AG04449 (cell line): ENCODE measurements at regions not wholly inside any gene's neighbourhood (a gene's known extent, or its start where the extent isn't known, plus 50 kb on each side); places are given as distances from the start of the nearest gene placed in this dataset.

Source experiments
- CTCF ChIA-PET: fragments of 350-600 bp; formaldehyde crosslinking; extraction: SDS; loops from one replicate; lab custom pipeline; 2021; ENCODE audit warnings: antibody characterized with exemption; lab: Yijun Ruan, JAX
- POLR2A ChIA-PET: fragments of 400-600, 350-600 bp; formaldehyde crosslinking; extraction: SDS; loops from one replicate; lab custom pipeline; 2020; ENCODE audit warnings: antibody characterized with exemption, inconsistent platforms; lab: Yijun Ruan, JAX
- DNase-seq: peaks from one replicate; pipeline ENCODE4 v3.0.0-alpha.2; 2010; ENCODE audit warnings: low read depth, low spot score
- H3K4me3 ChIP-seq: 2 replicates; pipeline ENCODE4 v1.5.1; 2011; ENCODE audit warnings: low read depth, mild to moderate bottlenecking, control low read depth, low read length
- TF ChIP-seq, protein P1 (sequence below): IDR thresholded peaks from one replicate; pipeline ENCODE4 v1.5.1; 2011; ENCODE audit warnings: mild to moderate bottlenecking, moderate library complexity, low read length, control low read depth, inconsistent platforms; ENCODE audit not compliant: insufficient read depth; ENCODE audit errors: missing control alignments

DNA sequence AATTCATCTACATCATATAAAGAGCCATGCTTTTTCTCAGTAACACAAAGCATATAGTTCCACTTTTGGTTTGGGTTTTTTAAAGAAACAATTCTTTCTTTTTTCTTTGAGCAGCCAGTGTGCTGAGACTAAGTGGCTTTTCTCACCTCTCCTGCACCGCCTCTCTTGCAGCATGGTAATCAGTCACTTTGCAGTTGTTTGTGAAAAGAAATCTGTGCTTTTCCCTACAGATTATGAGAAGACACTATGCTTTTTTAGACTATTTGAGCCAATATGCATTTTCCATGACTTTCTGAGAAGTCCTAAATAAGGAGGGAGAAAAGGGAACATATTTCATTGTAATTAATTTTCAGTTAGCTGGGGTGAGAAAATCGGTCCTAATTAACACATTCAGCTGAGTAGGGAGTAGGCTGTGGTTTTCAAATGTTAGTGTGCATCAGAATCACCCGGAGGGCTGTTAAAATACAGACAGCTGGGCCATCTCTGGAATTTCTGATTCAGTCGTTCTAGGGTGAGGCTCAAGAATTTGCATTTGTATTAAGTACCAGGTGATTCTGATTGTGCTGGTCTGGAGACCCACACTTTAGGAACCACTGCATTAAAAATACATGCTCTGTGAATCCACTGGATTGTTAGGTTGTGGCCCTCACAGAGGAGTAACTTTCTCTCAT, 155.2 kb downstream of the TINAG start:
- TF ChIP-seq, protein P1, sequence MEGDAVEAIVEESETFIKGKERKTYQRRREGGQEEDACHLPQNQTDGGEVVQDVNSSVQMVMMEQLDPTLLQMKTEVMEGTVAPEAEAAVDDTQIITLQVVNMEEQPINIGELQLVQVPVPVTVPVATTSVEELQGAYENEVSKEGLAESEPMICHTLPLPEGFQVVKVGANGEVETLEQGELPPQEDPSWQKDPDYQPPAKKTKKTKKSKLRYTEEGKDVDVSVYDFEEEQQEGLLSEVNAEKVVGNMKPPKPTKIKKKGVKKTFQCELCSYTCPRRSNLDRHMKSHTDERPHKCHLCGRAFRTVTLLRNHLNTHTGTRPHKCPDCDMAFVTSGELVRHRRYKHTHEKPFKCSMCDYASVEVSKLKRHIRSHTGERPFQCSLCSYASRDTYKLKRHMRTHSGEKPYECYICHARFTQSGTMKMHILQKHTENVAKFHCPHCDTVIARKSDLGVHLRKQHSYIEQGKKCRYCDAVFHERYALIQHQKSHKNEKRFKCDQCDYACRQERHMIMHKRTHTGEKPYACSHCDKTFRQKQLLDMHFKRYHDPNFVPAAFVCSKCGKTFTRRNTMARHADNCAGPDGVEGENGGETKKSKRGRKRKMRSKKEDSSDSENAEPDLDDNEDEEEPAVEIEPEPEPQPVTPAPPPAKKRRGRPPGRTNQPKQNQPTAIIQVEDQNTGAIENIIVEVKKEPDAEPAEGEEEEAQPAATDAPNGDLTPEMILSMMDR: no peak
- DNase-seq: no peak
- POLR2A ChIA-PET: no interaction called here
- CTCF ChIA-PET: interaction anchor here (1.0 to 1.1 kb wide), 2 partner anchors 10 to 219 kb away, joined by 3 to 4 read pairs; no protein-coding TSS in a partner anchor
- no peak overlapping the region for H3K4me3 ChIP-seq

DNA sequence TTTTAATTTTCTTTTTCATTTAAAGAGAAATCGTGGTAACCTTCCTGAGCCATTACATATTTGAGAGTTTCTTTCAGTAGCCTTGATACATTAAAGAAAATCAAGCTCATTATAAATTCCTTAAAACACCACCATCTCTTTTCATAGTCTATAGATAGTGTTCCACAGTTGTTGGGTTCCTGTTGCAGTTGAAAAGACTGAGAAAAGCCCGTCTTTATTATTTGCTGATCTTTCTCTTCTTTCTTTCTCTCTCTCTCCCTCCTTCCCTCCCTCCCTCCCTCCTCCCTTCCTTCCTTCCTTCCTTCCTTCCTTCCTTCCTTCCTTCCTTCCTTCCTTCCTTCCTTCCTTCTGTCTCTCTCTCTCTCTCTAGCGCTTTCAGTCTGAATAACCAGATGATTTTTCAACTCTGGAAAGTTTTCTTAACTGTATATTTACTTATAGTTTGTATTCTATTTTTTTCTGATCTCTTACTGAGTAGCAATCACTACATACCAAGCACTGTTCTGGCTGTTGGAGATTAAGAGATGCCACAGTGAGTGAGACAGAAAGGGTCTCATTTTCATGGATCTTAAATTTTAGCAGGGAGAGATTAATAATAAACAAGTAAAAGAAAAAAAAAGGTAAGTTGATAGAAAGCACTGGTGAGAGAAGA, 157.5 kb downstream of the TINAG start:
- CTCF ChIA-PET: no interaction called here
- TF ChIP-seq, protein P1: no peak
- POLR2A ChIA-PET: no interaction called here
- no peak overlapping the region for H3K4me3 ChIP-seq
- no peak for DNase-seq

DNA sequence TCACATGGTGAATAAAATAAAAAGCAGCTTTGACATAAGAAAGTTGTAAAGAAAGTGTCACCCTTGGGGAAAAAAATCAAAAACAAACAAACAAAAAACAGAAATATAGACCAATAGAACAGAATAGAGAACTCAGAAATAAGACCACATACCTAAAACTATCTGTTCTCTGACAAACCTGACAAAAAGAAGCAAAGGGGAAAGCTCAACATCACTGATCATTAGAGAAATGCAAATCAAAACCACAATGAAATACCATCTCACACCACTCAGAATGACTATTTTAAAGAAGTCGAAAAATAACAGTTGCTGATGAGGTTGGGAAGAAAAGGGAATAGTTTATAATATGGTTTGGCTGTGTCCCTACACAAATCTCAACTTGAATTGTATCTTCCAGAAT, 159.1 kb downstream of the TINAG start:
- ChIA-PET POLR2A (no interaction called here), CTCF (no interaction called here)
- H3K4me3 ChIP-seq: no peak overlapping the region
- DNase-seq: no peak
- TF ChIP-seq, protein P1: no peak

DNA sequence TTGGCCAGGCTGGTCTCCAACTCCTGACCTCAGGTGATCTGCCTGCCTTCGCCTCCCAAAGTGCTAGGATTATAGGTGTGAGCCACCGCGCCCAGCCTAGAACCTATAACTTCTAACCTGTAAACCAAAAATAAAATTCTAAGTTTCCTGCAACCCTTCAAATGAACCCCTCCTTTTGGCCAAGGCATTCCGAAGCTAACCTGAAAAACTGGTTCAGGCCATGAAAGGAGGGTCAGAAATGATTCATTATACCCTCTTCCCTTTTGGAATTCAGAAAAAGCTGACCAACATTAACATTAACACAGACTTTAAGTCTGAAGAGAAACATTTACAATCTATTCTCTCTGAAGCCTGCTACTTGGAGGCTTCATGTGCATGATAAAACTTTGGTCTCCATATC, 165.1 kb downstream of the TINAG start:
- no peak overlapping the region for H3K4me3 ChIP-seq
- ChIA-PET CTCF (interaction anchor here (1.5 kb wide), 1 partner anchor 10 kb away, joined by 3 read pairs; no protein-coding TSS in a partner anchor), POLR2A (no interaction called here)
- TF ChIP-seq, protein P1: no peak
- DNase-seq: no peak

DNA sequence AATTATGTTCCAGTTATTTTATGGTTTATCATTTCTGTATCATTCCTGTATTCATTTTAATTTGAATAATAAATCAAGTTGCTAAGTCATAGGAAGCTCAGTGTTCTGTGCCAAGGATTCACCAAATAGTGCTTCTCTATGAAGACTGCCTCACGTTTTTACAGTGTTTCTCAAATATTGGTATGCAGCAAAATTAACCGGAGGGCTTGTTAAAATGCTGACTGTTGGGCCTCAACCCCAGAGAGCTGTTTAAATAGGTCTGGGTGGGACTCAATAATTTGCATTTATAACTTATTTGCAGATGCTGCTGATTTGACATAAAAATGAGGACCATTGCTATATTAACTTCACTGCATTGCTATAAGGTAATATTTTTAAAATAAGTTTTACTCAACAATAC, 166.7 kb downstream of the TINAG start:
- TF ChIP-seq, protein P1: no peak
- H3K4me3 ChIP-seq: no peak overlapping the region
- CTCF ChIA-PET: interaction anchor here (1.1 kb wide), 1 partner anchor 231 kb away, joined by 5 read pairs; no protein-coding TSS in a partner anchor
- POLR2A ChIA-PET: no interaction called here
- no peak for DNase-seq

DNA sequence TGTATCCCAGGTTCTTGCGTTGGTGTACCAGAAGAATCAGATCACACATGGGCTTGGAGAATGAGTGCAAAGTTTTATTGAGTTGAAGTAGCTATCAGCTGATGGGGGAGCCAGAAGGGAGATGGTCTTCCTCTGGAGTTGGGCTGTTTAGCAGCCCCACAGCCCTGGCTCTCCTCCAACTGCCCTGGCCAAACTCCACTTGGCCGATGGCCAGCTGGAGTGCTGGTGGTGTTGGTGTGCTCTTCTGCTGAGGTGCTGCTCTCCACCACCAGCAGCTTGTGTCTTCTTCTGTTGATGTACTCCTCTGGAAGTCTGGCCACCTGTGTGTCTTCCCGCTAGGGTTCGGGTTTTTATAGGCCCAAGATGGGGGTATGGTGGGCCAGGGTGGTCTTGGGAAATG, 172.8 kb downstream of the TINAG start:
- ChIA-PET CTCF (interaction anchor here (1.0 kb wide), 1 partner anchor 9 kb away, joined by 3 read pairs; no protein-coding TSS in a partner anchor), POLR2A (no interaction called here)
- no peak overlapping the region for H3K4me3 ChIP-seq
- TF ChIP-seq, protein P1: no peak
- no peak for DNase-seq
